H9 (cell line): ENCODE measurements at regions not wholly inside any gene's neighbourhood (a gene's known extent, or its start where the extent isn't known, plus 50 kb on each side); places are given as distances from the start of the nearest gene placed in this dataset.
A peak's percentile ranks its signal among the peaks of the same experiment; 100 is the strongest.

Experiments used
- DNase-seq: peaks from one replicate; pipeline ENCODE4 v3.0.0-alpha.2; 2017
- H2AFZ ChIP-seq: one replicate; pipeline ENCODE4 v1.6.1; 2013; ENCODE audit warnings: mild to moderate bottlenecking, low read length, control low read depth, moderate library complexity
- H2AK5ac ChIP-seq: 2 replicates; pipeline ENCODE4 v1.6.1; 2013; ENCODE audit warnings: low read length, control low read depth, mixed read lengths; ENCODE audit not compliant: insufficient read length
- H2BK120ac ChIP-seq: one replicate; pipeline ENCODE4 v1.6.1; 2013; ENCODE audit warnings: low read depth, mild to moderate bottlenecking, low read length, control low read depth, inconsistent platforms; ENCODE audit not compliant: poor library complexity, severe bottlenecking
- H2BK12ac ChIP-seq: 2 replicates; pipeline ENCODE4 v1.6.1; 2013; ENCODE audit warnings: low read length, control low read depth, mixed read lengths, low read depth; ENCODE audit not compliant: insufficient read length
- H2BK15ac ChIP-seq: 2 replicates; pipeline ENCODE4 v1.6.1; 2013; ENCODE audit warnings: low read depth, low read length, control low read depth
- H2BK20ac ChIP-seq: one replicate; pipeline ENCODE4 v1.6.1; 2013; ENCODE audit warnings: low read depth, mild to moderate bottlenecking, low read length, control low read depth, inconsistent platforms; ENCODE audit not compliant: poor library complexity, severe bottlenecking
- H2BK5ac ChIP-seq: 2 replicates; pipeline ENCODE4 v1.6.1; 2013; ENCODE audit warnings: low read length, control low read depth, mixed read lengths; ENCODE audit not compliant: insufficient read length
- H3K14ac ChIP-seq: 2 replicates; pipeline ENCODE4 v1.6.1; 2013; ENCODE audit warnings: low read length, control low read depth; ENCODE audit not compliant: insufficient read depth
- H3K18ac ChIP-seq: 2 replicates; pipeline ENCODE4 v1.6.1; 2013; ENCODE audit warnings: low read depth, mild to moderate bottlenecking, mixed read lengths, low read length, control low read depth; ENCODE audit not compliant: insufficient read length
- H3K23ac ChIP-seq: 2 replicates; pipeline ENCODE4 v1.6.1; 2013; ENCODE audit warnings: low read length, control low read depth, mixed read lengths, low read depth; ENCODE audit not compliant: insufficient read length
- H3K23me2 ChIP-seq: 2 replicates; pipeline ENCODE4 v1.6.1; 2013; ENCODE audit warnings: low read depth, mild to moderate bottlenecking, mixed read lengths, low read length, control low read depth; ENCODE audit not compliant: insufficient read length, poor library complexity, severe bottlenecking
- H3K27ac ChIP-seq: 2 replicates; pipeline ENCODE4 v1.5.1; 2013; ENCODE audit warnings: low read length, control low read depth, mixed read lengths, low read depth; ENCODE audit not compliant: insufficient read length
- H3K27me3 ChIP-seq: 2 replicates; pipeline ENCODE4 v1.6.1; 2013; ENCODE audit warnings: low read length, control low read depth, inconsistent platforms; ENCODE audit not compliant: insufficient read depth
- H3K4ac ChIP-seq: 2 replicates; pipeline ENCODE4 v1.6.1; 2013; ENCODE audit warnings: low read depth, mild to moderate bottlenecking, control low read depth, inconsistent platforms, low read length, moderate library complexity
- H3K4me1 ChIP-seq: 2 replicates; pipeline ENCODE4 v1.6.1; 2013; ENCODE audit warnings: low read length, control low read depth, inconsistent platforms; ENCODE audit not compliant: insufficient read depth
- H3K4me2 ChIP-seq: 2 replicates; pipeline ENCODE4 v1.6.1; 2013; ENCODE audit warnings: low read length, control low read depth, mixed read lengths; ENCODE audit not compliant: insufficient read length, insufficient read depth
- H3K56ac ChIP-seq: 2 replicates; pipeline ENCODE4 v1.6.1; 2013; ENCODE audit warnings: low read depth, mild to moderate bottlenecking, mixed read lengths, low read length, control low read depth; ENCODE audit not compliant: insufficient read length
- H3K79me1 ChIP-seq: 2 replicates; pipeline ENCODE4 v1.6.1; 2013; ENCODE audit warnings: low read depth, mild to moderate bottlenecking, moderate library complexity, low read length, control low read depth, inconsistent platforms; ENCODE audit not compliant: insufficient read depth, poor library complexity, severe bottlenecking
- H3K79me2 ChIP-seq: 2 replicates; pipeline ENCODE4 v1.6.1; 2013; ENCODE audit warnings: low read length, control low read depth, inconsistent platforms; ENCODE audit not compliant: insufficient read depth
- H3K9ac ChIP-seq: 2 replicates; pipeline ENCODE4 v1.6.1; 2013; ENCODE audit warnings: low read length, control low read depth, mixed read lengths; ENCODE audit not compliant: insufficient read length; ENCODE audit errors: extremely low read depth
- H3K9me3 ChIP-seq: one replicate; pipeline ENCODE4 v1.6.1; 2013; ENCODE audit warnings: low read depth, low read length, inconsistent platforms; ENCODE audit not compliant: control insufficient read depth
- H3T11ph ChIP-seq: one replicate; pipeline ENCODE4 v1.6.1; 2013; ENCODE audit warnings: mild to moderate bottlenecking, low read length, control low read depth, inconsistent platforms
- H4K20me1 ChIP-seq: one replicate; pipeline ENCODE4 v1.6.1; 2013; ENCODE audit not compliant: control insufficient read depth, insufficient read length, insufficient read depth
- H4K5ac ChIP-seq: 2 replicates; pipeline ENCODE4 v1.6.1; 2013; ENCODE audit warnings: low read depth, mild to moderate bottlenecking, mixed read lengths, low read length, control low read depth; ENCODE audit not compliant: insufficient read length
- H4K8ac ChIP-seq: replicated peaks from 2 replicates; pipeline ENCODE4 v1.6.1; 2013; ENCODE audit warnings: low read length, control low read depth, mixed read lengths, low read depth; ENCODE audit not compliant: insufficient read length
- H4K91ac ChIP-seq: 2 replicates; pipeline ENCODE4 v1.6.1; 2013; ENCODE audit warnings: low read depth, mild to moderate bottlenecking, moderate library complexity, mixed read lengths, low read length, control low read depth; ENCODE audit not compliant: insufficient read length
- H3K27ac Mint-ChIP-seq, 3 experiments: 2 replicates in 2 of 3; 3 replicates in 1 of 3; pipeline ENCODE4 v1.8.0; 2020 to 2021; ENCODE audit warnings: mixed read lengths in 3 of 3, mild to moderate bottlenecking in 1 of 3, moderate library complexity in 1 of 3
- H3K27me3 Mint-ChIP-seq: 2 replicates; pipeline ENCODE4 v1.8.0; 2021; ENCODE audit warnings: low read depth, mild to moderate bottlenecking, moderate library complexity, mixed read lengths
- H3K36me3 Mint-ChIP-seq, 3 experiments: 2 replicates in 2 of 3; 3 replicates in 1 of 3; pipeline ENCODE4 v1.8.0; 2020 to 2021; ENCODE audit warnings: low read depth in 3 of 3, mixed read lengths in 3 of 3; ENCODE audit not compliant: insufficient read depth in 1 of 3
- H3K4me1 Mint-ChIP-seq, 2 experiments: 2 replicates each; pipeline ENCODE4 v1.8.0; 2020; ENCODE audit warnings: mixed read lengths in 2 of 2
- H3K4me3 Mint-ChIP-seq, 2 experiments: 2 replicates in 1 of 2; 3 replicates in 1 of 2; pipeline ENCODE4 v1.8.0; 2020 to 2021; ENCODE audit warnings: mild to moderate bottlenecking in 2 of 2, mixed read lengths in 2 of 2, moderate library complexity in 1 of 2
- H3K9me3 Mint-ChIP-seq, 2 experiments: 2 replicates in 1 of 2; 3 replicates in 1 of 2; pipeline ENCODE4 v1.8.0; 2020; ENCODE audit warnings: mild to moderate bottlenecking in 2 of 2, mixed read lengths in 2 of 2, moderate library complexity in 1 of 2
- CTCF ChIP-seq: fragments of 200-600 bp; sonication (generic); conservative IDR thresholded peaks from 3 replicates; pipeline ENCODE4 v1.8.0; 2021; ENCODE audit warnings: antibody characterized with exemption, mild to moderate bottlenecking
- WGBS: extraction: QIAGEN DNeasy Blood & Tissue Kit; methylation state at CpG from one replicate; pipeline ENCODE4 v1.1.7; 2013; ENCODE audit warnings: missing lambda C conversion rate, low lambda C conversion rate, mixed read lengths; ENCODE audit not compliant: insufficient read length; ENCODE audit errors: extremely low coverage; 5-methylcytosine and 5-hydroxymethylcytosine counted together

DNA sequence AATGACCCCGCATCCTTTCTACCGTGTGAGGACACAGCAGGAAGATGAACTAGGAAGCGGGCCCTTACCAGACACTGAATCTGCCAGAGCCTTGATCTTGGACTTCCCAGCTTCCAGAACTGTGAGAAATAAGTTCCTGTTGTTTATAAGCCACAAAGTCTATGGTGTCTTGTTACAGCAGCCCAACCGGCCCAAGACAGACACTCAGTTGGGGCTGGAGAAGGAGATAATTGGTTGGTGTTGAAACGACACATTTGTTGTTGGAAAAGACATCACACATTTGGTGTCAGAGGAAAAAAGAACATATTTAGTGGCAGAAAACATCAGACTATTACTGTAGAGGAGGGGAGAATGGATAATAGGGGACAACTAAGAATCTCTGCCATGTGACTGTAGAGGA, 122.3 kb upstream of the SEC14L1 start:
- Mint-ChIP-seq H3K9me3 (peaks cover 8 to 14% of the 10 kb centered on the region in 2 experiments), H3K4me3 (no peak overlapping the region), H3K4me1 (peaks cover 8 to 29% of the 10 kb centered on the region in 2 experiments), H3K36me3 (peaks cover 0 to 2% (median 0%) of the 10 kb centered on the region in 3 experiments; a peak in 2 of 7 replicates), H3K27me3 (no peaks in the 10 kb centered on the region), H3K27ac (peak overlapping the region in 2 of 3 experiments; percentile 8 to 21; a peak in 2 of 7 replicates)
- Histone ChIP-seq H3K4ac (no peak overlapping the region), H4K20me1 (no peaks in the 10 kb centered on the region), H3K9ac (no peak overlapping the region), H3K4me1 (no peaks in the 10 kb centered on the region), H3K18ac (no peak overlapping the region), H2BK20ac (no peak overlapping the region), H4K8ac (no peak overlapping the region), H4K91ac (no peak overlapping the region), H2AK5ac (no peak overlapping the region), H2BK120ac (no peak overlapping the region), H3T11ph (no peak overlapping the region), H3K27me3 (no peaks in the 10 kb centered on the region), H3K79me1 (no peaks in the 10 kb centered on the region), H3K14ac (no peak overlapping the region), H4K5ac (no peak overlapping the region), H2AFZ (no peak overlapping the region), H3K79me2 (no peaks in the 10 kb centered on the region), H3K9me3 (no peaks in the 10 kb centered on the region), H2BK5ac (no peak overlapping the region), H3K23me2 (no peaks in the 10 kb centered on the region), H3K4me2 (no peak overlapping the region), H3K27ac (no peak overlapping the region), H3K23ac (no peak overlapping the region), H2BK15ac (no peak overlapping the region), H3K56ac (no peak overlapping the region), H2BK12ac (no peak overlapping the region)
- no peak for DNase-seq
- no CpG with 5 or more reads among the region's 5 CpGs for WGBS
- no peak for TF ChIP-seq CTCF
